K562 (cell line): ENCODE measurements at regions not wholly inside any gene's neighbourhood (a gene's known extent, or its start where the extent isn't known, plus 50 kb on each side); places are given as distances from the start of the nearest gene placed in this dataset.

Source experiments
- ATAC-seq: fragments of 200-7000 bp; cut with Tn5 transposase; 3 replicates; pipeline ENCODE4 v1.9.1; 2020; ENCODE audit warnings: moderate library complexity
- BruUV-seq: library from RNA; stranded (reverse); fragments of 400-500 nt; replicated peaks from 2 replicates; lab custom pipeline; 2021; lab: Mats Ljungman, UMichigan
- CTCF ChIA-PET: fragments of 300-600 bp; formaldehyde crosslinking; extraction: SDS; loops from one replicate; lab custom pipeline; 2021; ENCODE audit warnings: low intra/inter-chr PET ratio; lab: Yijun Ruan, JAX
- POLR2A ChIA-PET: fragments of 300-600, 350-650 bp; sonication (Branson Sonifier 250); formaldehyde crosslinking; extraction: SDS; loops from one replicate; lab custom pipeline; 2021; ENCODE audit warnings: antibody characterized with exemption, inconsistent platforms; lab: Yijun Ruan, JAX
- DNase-seq, 4 experiments: peaks; one replicate each; pipeline versions ENCODE4 v3.0.0 to v3.0.0-alpha.2; 2011 to 2018; ENCODE audit warnings: low spot score in 3 of 4, mixed read lengths in 3 of 4; ENCODE audit errors: extremely low read depth in 1 of 4
- FAIRE-seq: peaks from 2 replicates; lab custom pipeline; 2011; peaks lifted over from hg19 to GRCh38; lab: Jason Lieb, UNC
- H2AFZ ChIP-seq: 2 replicates; pipeline ENCODE4 v1.6.0; 2011; ENCODE audit warnings: low read depth, low read length, control low read depth, inconsistent platforms
- H3K27ac ChIP-seq: fragments of 200-600 bp; 3 replicates; pipeline ENCODE4 v1.8.0; 2011; ENCODE audit warnings: low read depth, mild to moderate bottlenecking, control low read depth, inconsistent platforms, low read length, moderate library complexity, mixed read lengths; ENCODE audit errors: extremely low read depth
- H3K27me3 ChIP-seq, 2 experiments: fragments of 300-600 bp in 1 of 2; 2 replicates in 1 of 2; 3 replicates in 1 of 2; pipeline versions ENCODE4 v1.6.0 to v1.8.0; 2011; ENCODE audit warnings: inconsistent platforms in 2 of 2, low read length in 2 of 2, mild to moderate bottlenecking in 1 of 2, mixed read lengths in 1 of 2, moderate library complexity in 1 of 2; ENCODE audit not compliant: control insufficient read depth in 2 of 2, insufficient read depth in 2 of 2
- H3K36me3 ChIP-seq: fragments of 300-600 bp; 3 replicates; pipeline ENCODE4 v1.8.0; 2011; ENCODE audit warnings: mild to moderate bottlenecking, low read length, inconsistent platforms; ENCODE audit not compliant: control insufficient read depth, insufficient read depth
- H3K4me1 ChIP-seq, 2 experiments: fragments of 200-600 bp in 1 of 2; replicated peaks in 1 of 2; 2 replicates in 1 of 2; 3 replicates in 1 of 2; pipeline versions ENCODE4 v1.5.1 to v1.8.0; 2011; ENCODE audit warnings: inconsistent platforms in 2 of 2, low read length in 2 of 2, mild to moderate bottlenecking in 1 of 2, mixed read lengths in 1 of 2, moderate library complexity in 1 of 2; ENCODE audit not compliant: control insufficient read depth in 2 of 2, insufficient read depth in 2 of 2
- H3K4me2 ChIP-seq: 2 replicates; pipeline ENCODE4 v1.6.1; 2011; ENCODE audit warnings: low read length, control low read depth, inconsistent platforms, mixed read lengths; ENCODE audit not compliant: insufficient read depth
- H3K4me3 ChIP-seq: fragments of 200-600 bp; sonication (generic), shearing (Covaris generic); 2 replicates; pipeline ENCODE4 v1.5.1; 2016; ENCODE audit warnings: control low read depth, inconsistent platforms
- H3K79me2 ChIP-seq: fragments of 200-600 bp; 3 replicates; pipeline ENCODE4 v1.8.0; 2011; ENCODE audit warnings: low read length, inconsistent platforms; ENCODE audit not compliant: control insufficient read depth, insufficient read depth
- H3K9ac ChIP-seq, 2 experiments: 2 replicates each; pipeline versions ENCODE4 v1.6.0 to v1.6.1; 2011; ENCODE audit warnings: low read depth in 2 of 2, low read length in 2 of 2, control low read depth in 1 of 2, inconsistent platforms in 1 of 2, mild to moderate bottlenecking in 1 of 2, mixed read lengths in 1 of 2; ENCODE audit not compliant: insufficient read depth in 1 of 2
- H3K9me1 ChIP-seq: one replicate; pipeline ENCODE4 v1.6.0; 2011; ENCODE audit warnings: inconsistent platforms, mild to moderate bottlenecking, low read length, moderate library complexity; ENCODE audit not compliant: control insufficient read depth, insufficient read depth
- H3K9me3 ChIP-seq: replicated peaks from 2 replicates; pipeline ENCODE4 v1.5.1; 2011; ENCODE audit warnings: low read depth, low read length, inconsistent platforms; ENCODE audit not compliant: control insufficient read depth, insufficient read depth
- H4K20me1 ChIP-seq: replicated peaks from 2 replicates; pipeline ENCODE4 v1.6.1; 2011; ENCODE audit warnings: low read length, inconsistent platforms, mixed read lengths; ENCODE audit not compliant: control insufficient read depth, insufficient read depth
- CBX2 ChIP-seq: fragments of 200-600 bp; sonication (generic); IDR thresholded peaks from one replicate; pipeline ENCODE4 v1.6.1; 2012; ENCODE audit warnings: mild to moderate bottlenecking, low read length, inconsistent platforms; ENCODE audit not compliant: insufficient read depth, poor library complexity, severe bottlenecking
- ETV6 ChIP-seq, 3 experiments: fragments of 150-350 bp in 1 of 3; sonication (generic) in 1 of 3; formaldehyde crosslinking in 1 of 3; IDR thresholded peaks; 2 replicates each; pipeline versions ENCODE4 v1.6.1 to v1.8.0; 2014 to 2022; ENCODE audit warnings: borderline replicate concordance in 2 of 3, low read depth in 2 of 3, antibody characterized with exemption in 1 of 3, low read length in 1 of 3, mild to moderate bottlenecking in 1 of 3, missing genetic modification reagents in 1 of 3
- WGBS: fragments of 100-300 bp; shearing (Covaris generic); methylation state at CpG from one replicate; pipeline ENCODE4 v1.1.6; 2016; ENCODE audit warnings: low coverage, mixed read lengths; ENCODE audit not compliant: insufficient coverage; ENCODE audit errors: missing lambda C conversion rate; 5-methylcytosine and 5-hydroxymethylcytosine counted together
- in situ Hi-C: fragments of 300-500 bp; cut with MboI; formaldehyde crosslinking; loops from 4 replicates; pipeline ENCODE4 v1.15.0; 2018; ENCODE audit warnings: inconsistent platforms, mixed read lengths
- intact Hi-C: fragments of 100-400 bp; cut with micrococcal nuclease; formaldehyde crosslinking; loops from 2 replicates; pipeline ENCODE4 v1.14.2; 2022
- TF ChIP-seq, protein P1 (sequence below): fragments of 250-450 bp; sonication (Bioruptor Pico); IDR thresholded peaks from 2 replicates; pipeline ENCODE4 v1.4.0; 2020; ENCODE audit warnings: mild to moderate bottlenecking, moderate library complexity
- TF ChIP-seq, protein P2 (sequence below): fragments of 450-650 bp; IDR thresholded peaks from 2 replicates; pipeline ENCODE4 v1.6.1; 2016; ENCODE audit warnings: mild to moderate bottlenecking
- TF ChIP-seq, protein P3 (sequence below), 2 experiments: fragments of 450-650 bp; formaldehyde crosslinking in 1 of 2; IDR thresholded peaks; 2 replicates each; pipeline versions ENCODE4 v1.4.0 to v1.6.1; 2014 to 2020; ENCODE audit warnings: mild to moderate bottlenecking in 2 of 2, borderline replicate concordance in 1 of 2, low read depth in 1 of 2

GRCh38 chr14:87840906-87841305 is 152.1 kb downstream of the GALC start (continued):
- no peak for TF ChIP-seq ETV6 (IDR thresholded peaks at IDR 0.05; ENCODE audit: borderline replicate concordance in 1 of 2, low read depth in 2 of 2, low read length in 1 of 2)
- TF ChIP-seq ETV6 (CRISPR knock-in tag; IDR thresholded peaks at IDR 0.05; ENCODE audit: borderline replicate concordance): no peak
- TF ChIP-seq, protein P1, sequence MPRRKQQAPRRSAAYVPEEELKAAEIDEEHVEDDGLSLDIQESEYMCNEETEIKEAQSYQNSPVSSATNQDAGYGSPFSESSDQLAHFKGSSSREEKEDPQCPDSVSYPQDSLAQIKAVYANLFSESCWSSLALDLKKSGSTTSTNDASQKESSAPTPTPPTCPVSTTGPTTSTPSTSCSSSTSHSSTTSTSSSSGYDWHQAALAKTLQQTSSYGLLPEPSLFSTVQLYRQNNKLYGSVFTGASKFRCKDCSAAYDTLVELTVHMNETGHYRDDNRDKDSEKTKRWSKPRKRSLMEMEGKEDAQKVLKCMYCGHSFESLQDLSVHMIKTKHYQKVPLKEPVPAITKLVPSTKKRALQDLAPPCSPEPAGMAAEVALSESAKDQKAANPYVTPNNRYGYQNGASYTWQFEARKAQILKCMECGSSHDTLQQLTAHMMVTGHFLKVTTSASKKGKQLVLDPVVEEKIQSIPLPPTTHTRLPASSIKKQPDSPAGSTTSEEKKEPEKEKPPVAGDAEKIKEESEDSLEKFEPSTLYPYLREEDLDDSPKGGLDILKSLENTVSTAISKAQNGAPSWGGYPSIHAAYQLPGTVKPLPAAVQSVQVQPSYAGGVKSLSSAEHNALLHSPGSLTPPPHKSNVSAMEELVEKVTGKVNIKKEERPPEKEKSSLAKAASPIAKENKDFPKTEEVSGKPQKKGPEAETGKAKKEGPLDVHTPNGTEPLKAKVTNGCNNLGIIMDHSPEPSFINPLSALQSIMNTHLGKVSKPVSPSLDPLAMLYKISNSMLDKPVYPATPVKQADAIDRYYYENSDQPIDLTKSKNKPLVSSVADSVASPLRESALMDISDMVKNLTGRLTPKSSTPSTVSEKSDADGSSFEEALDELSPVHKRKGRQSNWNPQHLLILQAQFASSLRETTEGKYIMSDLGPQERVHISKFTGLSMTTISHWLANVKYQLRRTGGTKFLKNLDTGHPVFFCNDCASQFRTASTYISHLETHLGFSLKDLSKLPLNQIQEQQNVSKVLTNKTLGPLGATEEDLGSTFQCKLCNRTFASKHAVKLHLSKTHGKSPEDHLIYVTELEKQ: no peak

- Histone ChIP-seq H4K20me1 (no peaks in the 10 kb centered on the region), H3K27ac (no peak overlapping the region), H3K4me2 (no peak overlapping the region), H3K9me3 (no peaks in the 10 kb centered on the region), H3K79me2 (no peaks in the 10 kb centered on the region), H3K4me1 (no peaks in the 10 kb centered on the region), H3K36me3 (no peaks in the 10 kb centered on the region), H3K9ac (no peak overlapping the region), H3K27me3 (no peaks in the 10 kb centered on the region), H3K4me3 (no peak overlapping the region), H3K9me1 (no peaks in the 10 kb centered on the region), H2AFZ (no peak overlapping the region)
- intact Hi-C loops: no loop called here
- ATAC-seq (no peak), FAIRE-seq (no peak), DNase-seq (no peak)
- 0% methylated on average over 2 of the region's 2 CpGs for WGBS
- in situ Hi-C loops: no loop called here
- BruUV-seq: no TSS peak
- ChIA-PET CTCF (no interaction called here), POLR2A (no interaction called here)
- TF ChIP-seq CBX2: no peak
- TF ChIP-seq, protein P2, sequence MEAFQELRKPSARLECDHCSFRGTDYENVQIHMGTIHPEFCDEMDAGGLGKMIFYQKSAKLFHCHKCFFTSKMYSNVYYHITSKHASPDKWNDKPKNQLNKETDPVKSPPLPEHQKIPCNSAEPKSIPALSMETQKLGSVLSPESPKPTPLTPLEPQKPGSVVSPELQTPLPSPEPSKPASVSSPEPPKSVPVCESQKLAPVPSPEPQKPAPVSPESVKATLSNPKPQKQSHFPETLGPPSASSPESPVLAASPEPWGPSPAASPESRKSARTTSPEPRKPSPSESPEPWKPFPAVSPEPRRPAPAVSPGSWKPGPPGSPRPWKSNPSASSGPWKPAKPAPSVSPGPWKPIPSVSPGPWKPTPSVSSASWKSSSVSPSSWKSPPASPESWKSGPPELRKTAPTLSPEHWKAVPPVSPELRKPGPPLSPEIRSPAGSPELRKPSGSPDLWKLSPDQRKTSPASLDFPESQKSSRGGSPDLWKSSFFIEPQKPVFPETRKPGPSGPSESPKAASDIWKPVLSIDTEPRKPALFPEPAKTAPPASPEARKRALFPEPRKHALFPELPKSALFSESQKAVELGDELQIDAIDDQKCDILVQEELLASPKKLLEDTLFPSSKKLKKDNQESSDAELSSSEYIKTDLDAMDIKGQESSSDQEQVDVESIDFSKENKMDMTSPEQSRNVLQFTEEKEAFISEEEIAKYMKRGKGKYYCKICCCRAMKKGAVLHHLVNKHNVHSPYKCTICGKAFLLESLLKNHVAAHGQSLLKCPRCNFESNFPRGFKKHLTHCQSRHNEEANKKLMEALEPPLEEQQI: no peak
- TF ChIP-seq, protein P3, sequence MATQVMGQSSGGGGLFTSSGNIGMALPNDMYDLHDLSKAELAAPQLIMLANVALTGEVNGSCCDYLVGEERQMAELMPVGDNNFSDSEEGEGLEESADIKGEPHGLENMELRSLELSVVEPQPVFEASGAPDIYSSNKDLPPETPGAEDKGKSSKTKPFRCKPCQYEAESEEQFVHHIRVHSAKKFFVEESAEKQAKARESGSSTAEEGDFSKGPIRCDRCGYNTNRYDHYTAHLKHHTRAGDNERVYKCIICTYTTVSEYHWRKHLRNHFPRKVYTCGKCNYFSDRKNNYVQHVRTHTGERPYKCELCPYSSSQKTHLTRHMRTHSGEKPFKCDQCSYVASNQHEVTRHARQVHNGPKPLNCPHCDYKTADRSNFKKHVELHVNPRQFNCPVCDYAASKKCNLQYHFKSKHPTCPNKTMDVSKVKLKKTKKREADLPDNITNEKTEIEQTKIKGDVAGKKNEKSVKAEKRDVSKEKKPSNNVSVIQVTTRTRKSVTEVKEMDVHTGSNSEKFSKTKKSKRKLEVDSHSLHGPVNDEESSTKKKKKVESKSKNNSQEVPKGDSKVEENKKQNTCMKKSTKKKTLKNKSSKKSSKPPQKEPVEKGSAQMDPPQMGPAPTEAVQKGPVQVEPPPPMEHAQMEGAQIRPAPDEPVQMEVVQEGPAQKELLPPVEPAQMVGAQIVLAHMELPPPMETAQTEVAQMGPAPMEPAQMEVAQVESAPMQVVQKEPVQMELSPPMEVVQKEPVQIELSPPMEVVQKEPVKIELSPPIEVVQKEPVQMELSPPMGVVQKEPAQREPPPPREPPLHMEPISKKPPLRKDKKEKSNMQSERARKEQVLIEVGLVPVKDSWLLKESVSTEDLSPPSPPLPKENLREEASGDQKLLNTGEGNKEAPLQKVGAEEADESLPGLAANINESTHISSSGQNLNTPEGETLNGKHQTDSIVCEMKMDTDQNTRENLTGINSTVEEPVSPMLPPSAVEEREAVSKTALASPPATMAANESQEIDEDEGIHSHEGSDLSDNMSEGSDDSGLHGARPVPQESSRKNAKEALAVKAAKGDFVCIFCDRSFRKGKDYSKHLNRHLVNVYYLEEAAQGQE (IDR thresholded peaks at IDR 0.05; ENCODE audit: borderline replicate concordance): no peak
- TF ChIP-seq, protein P3 (CRISPR knock-in tag; IDR thresholded peaks at IDR 0.05; ENCODE audit: low read depth): no peak
These were observed 154.1 kb downstream of the GALC start for GRCh38 chr14:87838931-87839330.
